GM23338 (cell line): ENCODE measurements at regions not wholly inside any gene's neighbourhood (a gene's known extent, or its start where the extent isn't known, plus 50 kb on each side); places are given as distances from the start of the nearest gene placed in this dataset.

Experiments used
- ATAC-seq: fragments of 200-7000 bp; cut with Tn5 transposase; 3 replicates; pipeline ENCODE4 v1.9.1; 2020
- DNase-seq: peaks from one replicate; pipeline ENCODE4 v3.0.0-alpha.2; 2015; ENCODE audit warnings: low spot score
- H2AFZ ChIP-seq: fragments of 200-600 bp; sonication (generic); 2 replicates; pipeline ENCODE4 v1.8.0; 2016; ENCODE audit warnings: antibody characterized with exemption, mild to moderate bottlenecking, moderate library complexity
- H3F3A ChIP-seq: fragments of 200-600 bp; sonication (generic); replicated peaks from 2 replicates; pipeline ENCODE4 v1.8.0; 2017; ENCODE audit warnings: antibody characterized with exemption, mixed run types, low read depth
- H3K27ac ChIP-seq: fragments of 200-600 bp; sonication (generic); 2 replicates; pipeline ENCODE4 v1.6.1; 2016; ENCODE audit warnings: low read depth
- H3K27me3 ChIP-seq: fragments of 200-600 bp; sonication (generic); 2 replicates; pipeline ENCODE4 v1.8.0; 2016; ENCODE audit warnings: mild to moderate bottlenecking, mixed run types, moderate library complexity; ENCODE audit not compliant: insufficient read depth
- H3K36me3 ChIP-seq: fragments of 200-600 bp; sonication (generic); 2 replicates; pipeline ENCODE4 v1.8.0; 2016; ENCODE audit warnings: mild to moderate bottlenecking; ENCODE audit not compliant: insufficient read depth
- H3K4me1 ChIP-seq: fragments of 200-600 bp; sonication (generic); 2 replicates; pipeline ENCODE4 v1.8.0; 2016; ENCODE audit warnings: mild to moderate bottlenecking, moderate library complexity; ENCODE audit not compliant: insufficient read depth
- H3K4me2 ChIP-seq: fragments of 200-600 bp; sonication (generic); 2 replicates; pipeline ENCODE4 v1.7.1; 2017; ENCODE audit warnings: mixed run types
- H3K4me3 ChIP-seq: fragments of 200-600 bp; sonication (generic); 2 replicates; pipeline ENCODE4 v1.6.1; 2016; ENCODE audit warnings: mixed run types
- H3K79me2 ChIP-seq: fragments of 200-600 bp; sonication (generic); replicated peaks from 2 replicates; pipeline ENCODE4 v1.8.0; 2017; ENCODE audit warnings: mild to moderate bottlenecking; ENCODE audit not compliant: insufficient read depth
- H3K9me2 ChIP-seq: fragments of 200-600 bp; sonication (generic); 2 replicates; pipeline ENCODE4 v1.8.0; 2017; ENCODE audit not compliant: insufficient read depth
- H4K20me1 ChIP-seq: fragments of 200-600 bp; sonication (generic); replicated peaks from 2 replicates; pipeline ENCODE4 v1.8.0; 2017; ENCODE audit warnings: mild to moderate bottlenecking; ENCODE audit not compliant: insufficient read depth
- H3K27ac Mint-ChIP-seq: 2 replicates; pipeline ENCODE4 v1.8.0; 2020; ENCODE audit warnings: inconsistent platforms, mild to moderate bottlenecking, moderate library complexity, mixed read lengths
- H3K27me3 Mint-ChIP-seq: 3 replicates; pipeline ENCODE4 v1.8.0; 2022; ENCODE audit warnings: low read depth, mild to moderate bottlenecking, moderate library complexity, mixed read lengths, inconsistent platforms; ENCODE audit not compliant: insufficient read depth, poor library complexity
- H3K36me3 Mint-ChIP-seq: 3 replicates; pipeline ENCODE4 v1.8.0; 2021; ENCODE audit warnings: low read depth, mild to moderate bottlenecking, inconsistent platforms, moderate library complexity, mixed read lengths
- H3K4me1 Mint-ChIP-seq: 3 replicates; pipeline ENCODE4 v1.8.0; 2020; ENCODE audit warnings: mild to moderate bottlenecking, inconsistent platforms, mixed read lengths
- H3K4me3 Mint-ChIP-seq: 3 replicates; pipeline ENCODE4 v1.8.0; 2021; ENCODE audit warnings: moderate library complexity, mild to moderate bottlenecking, inconsistent platforms, mixed read lengths
- H3K9me3 Mint-ChIP-seq: 3 replicates; pipeline ENCODE4 v1.8.0; 2020; ENCODE audit warnings: moderate library complexity, mild to moderate bottlenecking, inconsistent platforms, mixed read lengths
- CREB1 ChIP-seq: fragments of 250-450 bp; sonication (Bioruptor Pico); IDR thresholded peaks from 2 replicates; pipeline ENCODE4 v1.5.0; 2020; ENCODE audit warnings: low read depth, mild to moderate bottlenecking, moderate library complexity
- ETS1 ChIP-seq: IDR thresholded peaks from 2 replicates; pipeline ENCODE4 v1.6.1; 2016; ENCODE audit warnings: antibody characterized with exemption
- EZH2 ChIP-seq: fragments of 200-600 bp; sonication (generic); IDR thresholded peaks from one replicate; pipeline ENCODE4 v1.8.0; 2017; ENCODE audit warnings: antibody characterized with exemption, mild to moderate bottlenecking, low read depth; ENCODE audit not compliant: unreplicated experiment
- EZH2phosphoT487 ChIP-seq: fragments of 200-600 bp; sonication (generic); IDR thresholded peaks from one replicate; pipeline ENCODE4 v1.8.1; 2018; ENCODE audit warnings: antibody characterized with exemption; ENCODE audit not compliant: unreplicated experiment
- JUNB ChIP-seq: IDR thresholded peaks from one replicate; pipeline ENCODE4 v1.6.1; 2016; ENCODE audit warnings: antibody characterized with exemption; ENCODE audit not compliant: unreplicated experiment
- NANOG ChIP-seq: IDR thresholded peaks from 2 replicates; pipeline ENCODE4 v1.6.1; 2016; ENCODE audit warnings: antibody characterized with exemption, borderline replicate concordance
- POLR2AphosphoS5 ChIP-seq: IDR thresholded peaks from 2 replicates; pipeline ENCODE4 v1.6.1; 2016; ENCODE audit warnings: antibody characterized with exemption, low read depth
- REST ChIP-seq: IDR thresholded peaks from one replicate; pipeline ENCODE4 v1.6.1; 2018; ENCODE audit warnings: antibody characterized with exemption; ENCODE audit not compliant: unreplicated experiment
- STAT1 ChIP-seq: IDR thresholded peaks from one replicate; pipeline ENCODE4 v1.6.1; 2016; ENCODE audit warnings: antibody characterized with exemption; ENCODE audit not compliant: unreplicated experiment
- ZNF114 ChIP-seq: fragments of 250-450 bp; sonication (Bioruptor Pico); IDR thresholded peaks from 2 replicates; pipeline ENCODE4 v1.5.0; 2020; ENCODE audit warnings: mild to moderate bottlenecking, moderate library complexity
- ZNF331 ChIP-seq: fragments of 250-450 bp; sonication (Bioruptor Pico); IDR thresholded peaks from 2 replicates; pipeline ENCODE4 v1.5.0; 2020; ENCODE audit warnings: low read depth, mild to moderate bottlenecking, moderate library complexity
- ZNF462 ChIP-seq: fragments of 250-450 bp; sonication (Bioruptor Pico); IDR thresholded peaks from 2 replicates; pipeline ENCODE4 v1.5.0; 2020; ENCODE audit warnings: mild to moderate bottlenecking, moderate library complexity
- TF ChIP-seq, protein P1 (sequence below), 2 experiments: fragments of 200-600 bp in 1 of 2; sonication (generic) in 1 of 2; conservative IDR thresholded peaks; 2 replicates each; pipeline versions ENCODE4 v1.5.1 to v1.6.1; 2016 to 2017; ENCODE audit warnings: antibody characterized with exemption in 2 of 2, low read depth in 2 of 2, mild to moderate bottlenecking in 2 of 2, moderate library complexity in 1 of 2

DNA sequence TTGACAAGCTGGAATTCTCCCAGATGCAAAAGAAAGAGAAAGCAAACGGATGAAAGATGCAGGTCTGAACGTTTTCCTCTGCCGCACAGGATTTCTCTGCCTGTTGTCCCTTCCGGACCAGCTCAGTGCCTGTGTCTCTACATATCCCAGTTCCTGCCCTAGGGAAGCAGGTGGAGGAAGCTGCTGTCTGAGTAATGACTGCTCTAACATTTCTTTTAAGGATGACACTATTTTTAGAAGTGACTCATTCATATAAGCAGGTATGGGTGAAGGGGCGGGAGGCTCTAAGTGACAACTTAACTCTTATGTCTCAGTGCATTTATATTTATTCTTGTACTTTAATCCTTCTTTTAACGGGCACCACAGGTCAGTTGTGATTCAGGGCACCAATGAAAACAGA lies 128.8 kb downstream of the SLC24A2 start:
- Histone ChIP-seq H3F3A (no peaks in the 10 kb centered on the region), H3K79me2 (no peaks in the 10 kb centered on the region), H3K27ac (no peak overlapping the region), H2AFZ (no peak overlapping the region), H3K4me3 (no peak overlapping the region), H4K20me1 (no peaks in the 10 kb centered on the region), H3K9me2 (0 out of 2 replicates have a peak, but pooled peaks cover 4% of the 10 kb centered on the region), H3K4me2 (no peak overlapping the region), H3K27me3 (no peaks in the 10 kb centered on the region), H3K36me3 (no peaks in the 10 kb centered on the region), H3K4me1 (peaks cover 8% of the 10 kb centered on the region)
- TF ChIP-seq EZH2phosphoT487 (no peak), ZNF114 (no peak), EZH2 (no peak), ZNF331 (no peak), CREB1 (CRISPR knock-in tag) (no peak), JUNB (no peak), REST (no peak), STAT1 (no peak), POLR2AphosphoS5 (no peak), ZNF462 (CRISPR knock-in tag) (no peak), NANOG (no peak), ETS1 (no peak)
- TF ChIP-seq, protein P1, sequence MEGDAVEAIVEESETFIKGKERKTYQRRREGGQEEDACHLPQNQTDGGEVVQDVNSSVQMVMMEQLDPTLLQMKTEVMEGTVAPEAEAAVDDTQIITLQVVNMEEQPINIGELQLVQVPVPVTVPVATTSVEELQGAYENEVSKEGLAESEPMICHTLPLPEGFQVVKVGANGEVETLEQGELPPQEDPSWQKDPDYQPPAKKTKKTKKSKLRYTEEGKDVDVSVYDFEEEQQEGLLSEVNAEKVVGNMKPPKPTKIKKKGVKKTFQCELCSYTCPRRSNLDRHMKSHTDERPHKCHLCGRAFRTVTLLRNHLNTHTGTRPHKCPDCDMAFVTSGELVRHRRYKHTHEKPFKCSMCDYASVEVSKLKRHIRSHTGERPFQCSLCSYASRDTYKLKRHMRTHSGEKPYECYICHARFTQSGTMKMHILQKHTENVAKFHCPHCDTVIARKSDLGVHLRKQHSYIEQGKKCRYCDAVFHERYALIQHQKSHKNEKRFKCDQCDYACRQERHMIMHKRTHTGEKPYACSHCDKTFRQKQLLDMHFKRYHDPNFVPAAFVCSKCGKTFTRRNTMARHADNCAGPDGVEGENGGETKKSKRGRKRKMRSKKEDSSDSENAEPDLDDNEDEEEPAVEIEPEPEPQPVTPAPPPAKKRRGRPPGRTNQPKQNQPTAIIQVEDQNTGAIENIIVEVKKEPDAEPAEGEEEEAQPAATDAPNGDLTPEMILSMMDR (conservative IDR thresholded peaks at IDR 0.05; ENCODE audit: low read depth in 2 of 2), result no peak
- ATAC-seq (no peak), DNase-seq (no peak)
- H3K27ac Mint-ChIP-seq, result no peak overlapping the region
- H3K4me3 Mint-ChIP-seq, result no peak overlapping the region
- peaks cover 21% of the 10 kb centered on the region for H3K4me1 Mint-ChIP-seq
- peaks cover 2% of the 10 kb centered on the region for H3K27me3 Mint-ChIP-seq
- peaks cover 1% of the 10 kb centered on the region; the same call in 1 of the 3 replicates for H3K36me3 Mint-ChIP-seq
- H3K9me3 Mint-ChIP-seq, result peaks cover 1% of the 10 kb centered on the region; the same call in 1 of the 3 replicates
